GM23338 (cell line): ENCODE measurements at regions not wholly inside any gene's neighbourhood (a gene's known extent, or its start where the extent isn't known, plus 50 kb on each side); places are given as distances from the start of the nearest gene placed in this dataset.
"Not testable (repeated sequence)": the region's sequence is repeated elsewhere in the genome, so short reads cannot be mapped to it uniquely, and the experiment has no call there.

Source experiments
- ATAC-seq: fragments of 200-7000 bp; cut with Tn5 transposase; 3 replicates; pipeline ENCODE4 v1.9.1; 2020
- DNase-seq: peaks from one replicate; pipeline ENCODE4 v3.0.0-alpha.2; 2015; ENCODE audit warnings: low spot score
- H2AFZ ChIP-seq: fragments of 200-600 bp; sonication (generic); 2 replicates; pipeline ENCODE4 v1.8.0; 2016; ENCODE audit warnings: antibody characterized with exemption, mild to moderate bottlenecking, moderate library complexity
- H3F3A ChIP-seq: fragments of 200-600 bp; sonication (generic); replicated peaks from 2 replicates; pipeline ENCODE4 v1.8.0; 2017; ENCODE audit warnings: antibody characterized with exemption, mixed run types, low read depth
- H3K27ac ChIP-seq: fragments of 200-600 bp; sonication (generic); 2 replicates; pipeline ENCODE4 v1.6.1; 2016; ENCODE audit warnings: low read depth
- H3K27me3 ChIP-seq: fragments of 200-600 bp; sonication (generic); 2 replicates; pipeline ENCODE4 v1.8.0; 2016; ENCODE audit warnings: mild to moderate bottlenecking, mixed run types, moderate library complexity; ENCODE audit not compliant: insufficient read depth
- H3K36me3 ChIP-seq: fragments of 200-600 bp; sonication (generic); 2 replicates; pipeline ENCODE4 v1.8.0; 2016; ENCODE audit warnings: mild to moderate bottlenecking; ENCODE audit not compliant: insufficient read depth
- H3K4me1 ChIP-seq: fragments of 200-600 bp; sonication (generic); 2 replicates; pipeline ENCODE4 v1.8.0; 2016; ENCODE audit warnings: mild to moderate bottlenecking, moderate library complexity; ENCODE audit not compliant: insufficient read depth
- H3K4me2 ChIP-seq: fragments of 200-600 bp; sonication (generic); 2 replicates; pipeline ENCODE4 v1.7.1; 2017; ENCODE audit warnings: mixed run types
- H3K4me3 ChIP-seq: fragments of 200-600 bp; sonication (generic); 2 replicates; pipeline ENCODE4 v1.6.1; 2016; ENCODE audit warnings: mixed run types
- H3K79me2 ChIP-seq: fragments of 200-600 bp; sonication (generic); replicated peaks from 2 replicates; pipeline ENCODE4 v1.8.0; 2017; ENCODE audit warnings: mild to moderate bottlenecking; ENCODE audit not compliant: insufficient read depth
- H3K9me2 ChIP-seq: fragments of 200-600 bp; sonication (generic); 2 replicates; pipeline ENCODE4 v1.8.0; 2017; ENCODE audit not compliant: insufficient read depth
- H4K20me1 ChIP-seq: fragments of 200-600 bp; sonication (generic); replicated peaks from 2 replicates; pipeline ENCODE4 v1.8.0; 2017; ENCODE audit warnings: mild to moderate bottlenecking; ENCODE audit not compliant: insufficient read depth
- H3K27ac Mint-ChIP-seq: 2 replicates; pipeline ENCODE4 v1.8.0; 2020; ENCODE audit warnings: inconsistent platforms, mild to moderate bottlenecking, moderate library complexity, mixed read lengths
- H3K27me3 Mint-ChIP-seq: 3 replicates; pipeline ENCODE4 v1.8.0; 2022; ENCODE audit warnings: low read depth, mild to moderate bottlenecking, moderate library complexity, mixed read lengths, inconsistent platforms; ENCODE audit not compliant: insufficient read depth, poor library complexity
- H3K36me3 Mint-ChIP-seq: 3 replicates; pipeline ENCODE4 v1.8.0; 2021; ENCODE audit warnings: low read depth, mild to moderate bottlenecking, inconsistent platforms, moderate library complexity, mixed read lengths
- H3K4me1 Mint-ChIP-seq: 3 replicates; pipeline ENCODE4 v1.8.0; 2020; ENCODE audit warnings: mild to moderate bottlenecking, inconsistent platforms, mixed read lengths
- H3K4me3 Mint-ChIP-seq: 3 replicates; pipeline ENCODE4 v1.8.0; 2021; ENCODE audit warnings: moderate library complexity, mild to moderate bottlenecking, inconsistent platforms, mixed read lengths
- H3K9me3 Mint-ChIP-seq: 3 replicates; pipeline ENCODE4 v1.8.0; 2020; ENCODE audit warnings: moderate library complexity, mild to moderate bottlenecking, inconsistent platforms, mixed read lengths
- CTCF ChIP-seq, 2 experiments: fragments of 200-600 bp in 1 of 2; sonication (generic) in 1 of 2; conservative IDR thresholded peaks; 2 replicates each; pipeline versions ENCODE4 v1.5.1 to v1.6.1; 2016 to 2017; ENCODE audit warnings: antibody characterized with exemption in 2 of 2, low read depth in 2 of 2, mild to moderate bottlenecking in 2 of 2, moderate library complexity in 1 of 2

GRCh38 chr21:5139528-5139927 is 5381.9 kb upstream of the TPTE start:
- H4K20me1 ChIP-seq, H3K4me3 ChIP-seq, DNase-seq, H3K4me1 ChIP-seq, H3K36me3 ChIP-seq, H3K27me3 ChIP-seq, H3K27ac Mint-ChIP-seq, H3F3A ChIP-seq, ATAC-seq, H3K27me3 Mint-ChIP-seq, H3K4me2 ChIP-seq, H3K9me2 ChIP-seq, H2AFZ ChIP-seq, H3K27ac ChIP-seq, H3K4me1 Mint-ChIP-seq, H3K9me3 Mint-ChIP-seq, H3K4me3 Mint-ChIP-seq, H3K36me3 Mint-ChIP-seq, H3K79me2 ChIP-seq: not testable (repeated sequence)

GRCh38 chr21:5143011-5143410 is 5378.4 kb upstream of the TPTE start:
- H3K27ac ChIP-seq, H3K36me3 Mint-ChIP-seq, H3K27me3 Mint-ChIP-seq, H3K27me3 ChIP-seq, H3K4me1 Mint-ChIP-seq, H3K4me3 Mint-ChIP-seq, H3K27ac Mint-ChIP-seq, H2AFZ ChIP-seq, H3K4me1 ChIP-seq, H3K36me3 ChIP-seq, H3F3A ChIP-seq, H3K9me2 ChIP-seq, ATAC-seq, H4K20me1 ChIP-seq, H3K4me3 ChIP-seq, H3K4me2 ChIP-seq, H3K79me2 ChIP-seq, H3K9me3 Mint-ChIP-seq: not testable (repeated sequence)
- DNase-seq, result peak; percentile 0

GRCh38 chr21:5144731-5145130 is 5376.7 kb upstream of the TPTE start:
- H3K9me2 ChIP-seq, H2AFZ ChIP-seq, H3F3A ChIP-seq, H3K36me3 ChIP-seq, DNase-seq, H3K4me2 ChIP-seq, H3K4me3 ChIP-seq, H3K27ac ChIP-seq, H3K4me1 Mint-ChIP-seq, H3K9me3 Mint-ChIP-seq, H3K27me3 Mint-ChIP-seq, H3K4me1 ChIP-seq, H3K79me2 ChIP-seq, H3K27me3 ChIP-seq, ATAC-seq, H4K20me1 ChIP-seq, H3K36me3 Mint-ChIP-seq, H3K27ac Mint-ChIP-seq, H3K4me3 Mint-ChIP-seq: not testable (repeated sequence)

- ATAC-seq, result peak; percentile 96
- not testable (repeated sequence) for H3K4me1 ChIP-seq, H3K27ac ChIP-seq, H3K27me3 Mint-ChIP-seq, DNase-seq, H3K27ac Mint-ChIP-seq, H3K36me3 Mint-ChIP-seq, H3K36me3 ChIP-seq, H4K20me1 ChIP-seq, H3K9me2 ChIP-seq, H3K27me3 ChIP-seq, H2AFZ ChIP-seq, H3K4me2 ChIP-seq, H3K9me3 Mint-ChIP-seq, H3K79me2 ChIP-seq, H3K4me3 Mint-ChIP-seq, H3F3A ChIP-seq, H3K4me1 Mint-ChIP-seq, H3K4me3 ChIP-seq
- TF ChIP-seq CTCF (conservative IDR thresholded peaks at IDR 0.05; ENCODE audit: low read depth in 2 of 2), result peak in 1 of 2 experiments; percentile 32; a peak in 2 of 4 replicates
Observed at GRCh38 chr21:5147685-5148084, 5373.7 kb upstream of the TPTE start.

GRCh38 chr21:5149222-5149621 is 5372.2 kb upstream of the TPTE start:
- not testable (repeated sequence) for H4K20me1 ChIP-seq, H3K27ac ChIP-seq, H3K4me2 ChIP-seq, H3K4me1 ChIP-seq, H3K4me3 Mint-ChIP-seq, H3K9me3 Mint-ChIP-seq, ATAC-seq, H3K9me2 ChIP-seq, H3K79me2 ChIP-seq, H3F3A ChIP-seq, H3K27me3 Mint-ChIP-seq, H3K27me3 ChIP-seq, H2AFZ ChIP-seq, H3K27ac Mint-ChIP-seq, H3K36me3 Mint-ChIP-seq, H3K4me3 ChIP-seq, DNase-seq, H3K4me1 Mint-ChIP-seq, H3K36me3 ChIP-seq

GRCh38 chr21:5153842-5154640 is 5367.3 kb upstream of the TPTE start:
- not testable (repeated sequence) for H4K20me1 ChIP-seq, H3K4me1 ChIP-seq, H3F3A ChIP-seq, H3K4me2 ChIP-seq, H3K9me2 ChIP-seq, H3K27ac ChIP-seq, H3K36me3 ChIP-seq, H3K4me3 ChIP-seq, DNase-seq, H3K9me3 Mint-ChIP-seq, H3K27me3 Mint-ChIP-seq, H2AFZ ChIP-seq, H3K27ac Mint-ChIP-seq, H3K36me3 Mint-ChIP-seq, H3K4me1 Mint-ChIP-seq, H3K4me3 Mint-ChIP-seq, H3K79me2 ChIP-seq, H3K27me3 ChIP-seq
- ATAC-seq, result peak; percentile 69
